ENCODE measurements at regions not wholly inside any gene's neighbourhood (a gene's known extent, or its start where the extent isn't known, plus 50 kb on each side); places are given as distances from the start of the nearest gene placed in this dataset.
"Not testable (repeated sequence)": the region's sequence is repeated elsewhere in the genome, so short reads cannot be mapped to it uniquely, and the experiment has no call there.

DNA sequence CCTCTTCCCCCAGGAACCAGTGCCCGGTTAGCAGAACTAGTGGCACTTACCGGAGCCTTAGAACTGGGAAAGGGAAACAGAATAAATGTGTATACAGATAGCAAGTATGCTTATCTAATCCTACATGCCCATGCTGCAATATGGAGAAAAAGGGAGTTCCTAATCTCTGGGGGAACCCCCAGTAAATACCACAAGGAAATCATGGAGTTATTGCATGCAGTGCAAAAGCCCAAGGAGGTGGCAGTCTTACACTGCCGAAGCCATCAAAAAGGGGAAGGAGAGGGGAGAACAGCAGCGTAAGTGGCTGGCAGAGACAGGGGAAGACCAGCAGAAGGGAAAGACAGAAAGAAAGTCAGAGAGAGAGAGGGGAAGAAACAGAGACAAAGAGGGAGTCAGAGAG is 556.7 kb upstream of the SPRY2 start:
- TF ChIP-seq, protein P1, sequence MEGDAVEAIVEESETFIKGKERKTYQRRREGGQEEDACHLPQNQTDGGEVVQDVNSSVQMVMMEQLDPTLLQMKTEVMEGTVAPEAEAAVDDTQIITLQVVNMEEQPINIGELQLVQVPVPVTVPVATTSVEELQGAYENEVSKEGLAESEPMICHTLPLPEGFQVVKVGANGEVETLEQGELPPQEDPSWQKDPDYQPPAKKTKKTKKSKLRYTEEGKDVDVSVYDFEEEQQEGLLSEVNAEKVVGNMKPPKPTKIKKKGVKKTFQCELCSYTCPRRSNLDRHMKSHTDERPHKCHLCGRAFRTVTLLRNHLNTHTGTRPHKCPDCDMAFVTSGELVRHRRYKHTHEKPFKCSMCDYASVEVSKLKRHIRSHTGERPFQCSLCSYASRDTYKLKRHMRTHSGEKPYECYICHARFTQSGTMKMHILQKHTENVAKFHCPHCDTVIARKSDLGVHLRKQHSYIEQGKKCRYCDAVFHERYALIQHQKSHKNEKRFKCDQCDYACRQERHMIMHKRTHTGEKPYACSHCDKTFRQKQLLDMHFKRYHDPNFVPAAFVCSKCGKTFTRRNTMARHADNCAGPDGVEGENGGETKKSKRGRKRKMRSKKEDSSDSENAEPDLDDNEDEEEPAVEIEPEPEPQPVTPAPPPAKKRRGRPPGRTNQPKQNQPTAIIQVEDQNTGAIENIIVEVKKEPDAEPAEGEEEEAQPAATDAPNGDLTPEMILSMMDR (IDR thresholded peaks at IDR 0.05): not testable (repeated sequence)
- TF ChIP-seq POLR2A, POLR2AphosphoS5 (IDR thresholded peaks at IDR 0.05): not testable (repeated sequence)
